Prostate gland (tissue), 2 donors: ENCODE measurements at regions not wholly inside any gene's neighbourhood (a gene's known extent, or its start where the extent isn't known, plus 50 kb on each side); places are given as distances from the start of the nearest gene placed in this dataset.

Experiments
- DNase-seq: peaks from one replicate; pipeline ENCODE4 v3.0.0-alpha.2; 2019; ENCODE audit warnings: low spot score
- H3K27ac ChIP-seq, 2 donors: fragments of 200-600 bp; sonication (generic); 2 replicates each; pipeline ENCODE4 v1.5.1; 2017 to 2019
- H3K27me3 ChIP-seq: fragments of 200-600 bp; sonication (generic); replicated peaks from 2 replicates; pipeline ENCODE4 v1.5.1; 2019; ENCODE audit not compliant: insufficient read depth
- H3K36me3 ChIP-seq, 2 donors: fragments of 200-600 bp; sonication (generic); 1 replicate in 1 of 2; 2 replicates in 1 of 2; pipeline versions ENCODE4 v1.5.1 to v1.8.1; 2017 to 2019
- H3K4me1 ChIP-seq: fragments of 200-600 bp; sonication (generic); replicated peaks from 2 replicates; pipeline ENCODE4 v1.5.1; 2019
- H3K4me3 ChIP-seq, 2 donors: fragments of 200-600 bp; sonication (generic); 2 replicates each; pipeline ENCODE4 v1.5.1; 2017 to 2019
- H3K9me3 ChIP-seq: fragments of 200-600 bp; sonication (generic); 2 replicates; pipeline ENCODE4 v1.5.1; 2017
- POLR2A ChIP-seq: fragments of 450-650 bp; IDR thresholded peaks from one replicate; pipeline ENCODE4 v1.6.1; 2016; ENCODE audit warnings: antibody characterized with exemption, mild to moderate bottlenecking
- POLR2AphosphoS5 ChIP-seq: sonication (generic); formaldehyde crosslinking; IDR thresholded peaks from one replicate; pipeline ENCODE4 v1.6.1; 2017; ENCODE audit warnings: antibody characterized with exemption
- WGBS: methylation state at CpG from one replicate; pipeline ENCODE4 v1.1.5; 2018; 5-methylcytosine and 5-hydroxymethylcytosine counted together
- intact Hi-C: fragments of 100-400 bp; cut with DNase I; formaldehyde crosslinking; loops from one replicate; pipeline ENCODE4 v1.14.2; 2022
- TF ChIP-seq, protein P1 (sequence below), 4 experiments: fragments of 200-600 bp in 2 of 4; fragments of 450-650 bp in 2 of 4; sonication (generic) in 2 of 4; IDR thresholded peaks; 1 replicate in 3 of 4; 2 replicates in 1 of 4; pipeline ENCODE4 v1.5.1; 2016 to 2019; ENCODE audit warnings: antibody characterized with exemption in 4 of 4, mild to moderate bottlenecking in 2 of 4, moderate library complexity in 2 of 4

DNA sequence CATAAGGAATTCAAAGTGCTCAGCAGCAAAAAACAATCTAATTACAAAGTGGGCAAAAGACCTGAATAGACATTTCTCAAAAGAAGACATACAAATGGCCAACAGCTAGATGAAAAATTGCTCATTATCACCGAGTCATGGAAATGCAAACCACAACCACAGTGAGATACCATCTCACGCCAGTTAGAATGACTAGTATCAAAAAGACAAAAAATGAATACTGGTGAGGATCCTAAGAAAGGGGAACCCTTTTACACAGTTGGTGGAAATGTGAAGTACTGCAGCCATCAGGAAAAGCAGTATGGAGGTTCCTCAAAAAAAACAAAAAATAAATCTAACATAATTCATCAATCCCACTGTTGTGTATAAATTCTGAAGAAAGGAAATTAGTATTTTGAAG is 1206.1 kb downstream of the EFNB2 start:
- DNase-seq: no peak
- Histone ChIP-seq H3K27me3 (no peaks in the 10 kb centered on the region), H3K4me1 (no peaks in the 10 kb centered on the region), H3K4me3 (no peak overlapping the region), H3K9me3 (no peaks in the 10 kb centered on the region), H3K36me3 (no peaks in the 10 kb centered on the region), H3K27ac (no peak overlapping the region)
- TF ChIP-seq POLR2AphosphoS5: no peak
- TF ChIP-seq, protein P1, sequence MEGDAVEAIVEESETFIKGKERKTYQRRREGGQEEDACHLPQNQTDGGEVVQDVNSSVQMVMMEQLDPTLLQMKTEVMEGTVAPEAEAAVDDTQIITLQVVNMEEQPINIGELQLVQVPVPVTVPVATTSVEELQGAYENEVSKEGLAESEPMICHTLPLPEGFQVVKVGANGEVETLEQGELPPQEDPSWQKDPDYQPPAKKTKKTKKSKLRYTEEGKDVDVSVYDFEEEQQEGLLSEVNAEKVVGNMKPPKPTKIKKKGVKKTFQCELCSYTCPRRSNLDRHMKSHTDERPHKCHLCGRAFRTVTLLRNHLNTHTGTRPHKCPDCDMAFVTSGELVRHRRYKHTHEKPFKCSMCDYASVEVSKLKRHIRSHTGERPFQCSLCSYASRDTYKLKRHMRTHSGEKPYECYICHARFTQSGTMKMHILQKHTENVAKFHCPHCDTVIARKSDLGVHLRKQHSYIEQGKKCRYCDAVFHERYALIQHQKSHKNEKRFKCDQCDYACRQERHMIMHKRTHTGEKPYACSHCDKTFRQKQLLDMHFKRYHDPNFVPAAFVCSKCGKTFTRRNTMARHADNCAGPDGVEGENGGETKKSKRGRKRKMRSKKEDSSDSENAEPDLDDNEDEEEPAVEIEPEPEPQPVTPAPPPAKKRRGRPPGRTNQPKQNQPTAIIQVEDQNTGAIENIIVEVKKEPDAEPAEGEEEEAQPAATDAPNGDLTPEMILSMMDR (IDR thresholded peaks at IDR 0.05): no peak
- no peak for TF ChIP-seq POLR2A
- intact Hi-C loops: no loop called here
- WGBS: 88% methylated on average over 2 of the region's 2 CpGs

DNA sequence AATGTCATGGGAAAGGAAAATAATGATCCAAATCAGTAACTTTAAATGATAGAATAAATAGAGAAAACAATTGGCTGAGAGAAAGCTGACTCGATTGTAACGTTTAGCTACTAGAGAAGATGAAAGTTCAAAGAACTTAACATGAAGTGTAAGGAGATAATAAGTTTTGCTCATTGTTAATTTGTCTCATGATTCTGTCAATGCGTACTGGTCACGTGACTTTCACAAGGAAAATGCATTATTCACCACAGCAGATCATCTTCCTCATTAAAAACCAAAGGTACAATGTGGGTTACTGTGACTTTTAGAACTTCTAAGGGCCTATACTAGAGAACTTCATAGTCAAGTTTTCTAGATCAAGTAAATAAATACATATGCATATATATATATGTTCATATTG is 1207.2 kb downstream of the EFNB2 start:
- Histone ChIP-seq H3K27ac (no peak overlapping the region), H3K4me1 (no peaks in the 10 kb centered on the region), H3K36me3 (no peaks in the 10 kb centered on the region), H3K9me3 (no peaks in the 10 kb centered on the region), H3K27me3 (no peaks in the 10 kb centered on the region), H3K4me3 (no peak overlapping the region)
- intact Hi-C loops: no loop called here
- DNase-seq: no peak
- TF ChIP-seq POLR2A: no peak
- TF ChIP-seq POLR2AphosphoS5: no peak
- TF ChIP-seq, protein P1 (IDR thresholded peaks at IDR 0.05): no peak
- 66% methylated on average over 4 of the region's 4 CpGs for WGBS

DNA sequence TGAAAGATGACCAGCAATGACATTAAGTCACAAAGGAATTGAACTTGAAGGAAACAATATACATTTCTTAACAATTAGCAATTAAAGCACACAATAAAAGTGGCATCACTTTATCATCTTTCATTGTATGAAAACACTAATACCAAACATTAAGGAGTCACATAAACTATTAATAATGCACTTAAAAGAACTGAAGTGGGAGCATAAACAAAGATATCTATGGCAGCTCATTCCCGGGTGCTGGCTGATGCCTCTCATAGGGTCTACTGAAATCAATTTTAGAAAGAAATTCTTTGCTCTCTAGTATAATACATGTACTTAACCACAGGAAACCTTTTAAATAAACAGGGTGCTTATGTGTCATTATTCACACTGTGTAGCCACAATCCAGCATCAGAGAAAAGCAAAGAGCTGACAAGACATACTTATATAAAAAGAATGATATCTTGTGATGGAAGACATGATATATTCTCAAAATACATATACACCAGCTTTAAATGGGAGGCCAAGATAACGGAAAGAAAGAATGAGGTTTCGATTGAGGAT is 1207.8 kb downstream of the EFNB2 start:
- intact Hi-C loops: no loop called here
- Histone ChIP-seq H3K27me3 (no peaks in the 10 kb centered on the region), H3K4me1 (no peaks in the 10 kb centered on the region), H3K36me3 (no peaks in the 10 kb centered on the region), H3K27ac (no peak overlapping the region), H3K9me3 (no peaks in the 10 kb centered on the region), H3K4me3 (no peak overlapping the region)
- WGBS: 72% methylated on average over 3 of the region's 3 CpGs
- no peak for TF ChIP-seq POLR2AphosphoS5
- TF ChIP-seq, protein P1 (IDR thresholded peaks at IDR 0.05): no peak
- no peak for DNase-seq

DNA sequence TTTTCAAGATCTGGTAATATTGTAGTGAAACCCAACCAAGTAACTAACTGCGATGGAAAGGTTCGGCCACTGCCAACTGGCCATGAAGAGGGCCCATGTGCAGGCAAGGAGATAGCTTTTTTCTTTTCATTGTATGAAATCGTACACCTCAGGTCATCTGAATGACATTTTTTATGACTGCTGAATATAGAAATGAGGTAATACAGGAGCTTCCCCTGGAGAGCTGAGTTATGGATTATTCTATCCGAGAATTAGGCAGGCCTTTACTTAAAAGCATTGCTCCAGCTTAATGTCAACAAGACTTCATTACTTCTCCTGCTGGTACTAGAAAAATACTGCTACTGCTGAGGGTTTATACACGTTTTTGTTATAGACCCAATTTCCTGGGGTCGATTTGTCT is 1215.6 kb downstream of the EFNB2 start:
- no peak overlapping the region for H3K27ac ChIP-seq
- TF ChIP-seq, protein P1 (IDR thresholded peaks at IDR 0.05): no peak
- TF ChIP-seq POLR2AphosphoS5 (no peak), POLR2A (no peak)
- no peaks in the 10 kb centered on the region for H3K27me3 ChIP-seq
- no peaks in the 10 kb centered on the region for H3K4me1 ChIP-seq
- intact Hi-C loops: no loop called here
- 84% methylated on average over 6 of the region's 6 CpGs for WGBS
- DNase-seq: no peak
- no peak overlapping the region for H3K4me3 ChIP-seq
- H3K9me3 ChIP-seq: no peaks in the 10 kb centered on the region
- H3K36me3 ChIP-seq: no peaks in the 10 kb centered on the region

DNA sequence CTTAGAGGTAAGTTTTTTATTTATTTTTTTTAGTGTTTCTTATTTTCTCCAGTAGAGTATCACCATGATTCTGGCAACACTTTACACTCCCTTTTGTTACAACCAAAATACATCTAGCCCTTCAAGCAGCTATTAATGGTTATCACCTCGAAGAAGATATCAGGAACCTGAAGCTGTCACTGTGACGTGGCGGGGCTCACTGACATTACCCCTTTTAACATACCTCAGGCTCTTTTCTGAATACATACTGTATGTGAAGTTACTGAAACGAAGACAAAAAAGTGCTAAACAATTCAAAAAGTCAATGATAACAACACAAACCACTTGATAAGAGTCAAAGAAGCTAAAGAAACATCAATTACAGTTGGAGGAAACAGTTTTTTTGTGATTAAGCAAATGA is 1218.7 kb downstream of the EFNB2 start:
- 84% methylated on average over 4 of the region's 4 CpGs for WGBS
- no peak overlapping the region for H3K4me3 ChIP-seq
- no peaks in the 10 kb centered on the region for H3K4me1 ChIP-seq
- intact Hi-C loops: no loop called here
- no peaks in the 10 kb centered on the region for H3K9me3 ChIP-seq
- no peaks in the 10 kb centered on the region for H3K36me3 ChIP-seq
- DNase-seq: no peak
- no peak for TF ChIP-seq POLR2AphosphoS5
- TF ChIP-seq, protein P1 (IDR thresholded peaks at IDR 0.05): no peak
- TF ChIP-seq POLR2A: no peak
- no peaks in the 10 kb centered on the region for H3K27me3 ChIP-seq
- no peak overlapping the region for H3K27ac ChIP-seq
